ENCODE measurements at regions not wholly inside any gene's neighbourhood (a gene's known extent, or its start where the extent isn't known, plus 50 kb on each side); places are given as distances from the start of the nearest gene placed in this dataset.

DNA sequence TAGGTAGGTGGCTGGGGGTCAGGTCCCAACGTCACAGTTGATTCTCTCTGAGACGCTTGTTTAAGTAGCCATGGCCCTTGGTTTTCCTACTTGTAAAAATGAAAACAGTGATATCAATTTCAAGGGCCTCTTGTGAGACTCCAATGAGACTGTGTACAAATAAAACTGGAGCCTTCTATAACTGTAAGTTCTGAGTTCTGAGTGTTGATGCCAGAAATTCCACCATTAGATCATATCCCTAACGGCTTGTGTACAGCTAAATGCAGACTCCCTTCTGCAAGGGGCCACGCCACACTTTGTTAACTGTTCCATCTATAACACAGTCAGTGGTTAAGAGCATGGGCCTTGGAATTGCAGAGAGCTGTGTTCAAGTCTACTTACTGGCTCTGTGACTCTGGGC is 267.3 kb downstream of the TLE3 start:
- Histone ChIP-seq H3K27ac (no peak overlapping the region), H3K9me2 (ENCODE audit: insufficient read depth) (no peaks in the 10 kb centered on the region), H3K9me3 (ENCODE audit: insufficient read depth, low read depth) (no peaks in the 10 kb centered on the region), H3K36me3 (ENCODE audit: low read depth) (no peaks in the 10 kb centered on the region), H3K4me3 (no peak overlapping the region), H3F3A (ENCODE audit: insufficient read depth, low read depth) (no peaks in the 10 kb centered on the region), H4K20me1 (ENCODE audit: insufficient read depth) (no peaks in the 10 kb centered on the region), H3K27me3 (ENCODE audit: insufficient read depth, low read depth) (no peaks in the 10 kb centered on the region), H3K4me1 (replicated peaks; ENCODE audit: insufficient read depth) (0 out of 2 replicates have a peak, but pooled peaks cover 6% of the 10 kb centered on the region), H3K4me2 (no peak overlapping the region), H2AFZ (no peak overlapping the region), H3K79me2 (ENCODE audit: low read depth) (no peaks in the 10 kb centered on the region)
- POLR2A ChIA-PET (ENCODE audit: unreplicated experiment) = interaction anchor here (0.6 kb wide), 1 partner anchor 823 kb away, joined by 16 read pairs; no protein-coding TSS in a partner anchor
- intact Hi-C loops (cut with micrococcal nuclease; ENCODE audit: unreplicated experiment) = no loop called here
- CTCF ChIA-PET = no interaction called here
- TF ChIP-seq, protein P1, sequence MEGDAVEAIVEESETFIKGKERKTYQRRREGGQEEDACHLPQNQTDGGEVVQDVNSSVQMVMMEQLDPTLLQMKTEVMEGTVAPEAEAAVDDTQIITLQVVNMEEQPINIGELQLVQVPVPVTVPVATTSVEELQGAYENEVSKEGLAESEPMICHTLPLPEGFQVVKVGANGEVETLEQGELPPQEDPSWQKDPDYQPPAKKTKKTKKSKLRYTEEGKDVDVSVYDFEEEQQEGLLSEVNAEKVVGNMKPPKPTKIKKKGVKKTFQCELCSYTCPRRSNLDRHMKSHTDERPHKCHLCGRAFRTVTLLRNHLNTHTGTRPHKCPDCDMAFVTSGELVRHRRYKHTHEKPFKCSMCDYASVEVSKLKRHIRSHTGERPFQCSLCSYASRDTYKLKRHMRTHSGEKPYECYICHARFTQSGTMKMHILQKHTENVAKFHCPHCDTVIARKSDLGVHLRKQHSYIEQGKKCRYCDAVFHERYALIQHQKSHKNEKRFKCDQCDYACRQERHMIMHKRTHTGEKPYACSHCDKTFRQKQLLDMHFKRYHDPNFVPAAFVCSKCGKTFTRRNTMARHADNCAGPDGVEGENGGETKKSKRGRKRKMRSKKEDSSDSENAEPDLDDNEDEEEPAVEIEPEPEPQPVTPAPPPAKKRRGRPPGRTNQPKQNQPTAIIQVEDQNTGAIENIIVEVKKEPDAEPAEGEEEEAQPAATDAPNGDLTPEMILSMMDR (conservative IDR thresholded peaks at IDR 0.05) = no peak
- TF ChIP-seq EZH2 (IDR thresholded peaks at IDR 0.05; ENCODE audit: low read depth) = no peak
- no TSS peak for BruUV-seq (replicated peaks)
- no peak for DNase-seq

DNA sequence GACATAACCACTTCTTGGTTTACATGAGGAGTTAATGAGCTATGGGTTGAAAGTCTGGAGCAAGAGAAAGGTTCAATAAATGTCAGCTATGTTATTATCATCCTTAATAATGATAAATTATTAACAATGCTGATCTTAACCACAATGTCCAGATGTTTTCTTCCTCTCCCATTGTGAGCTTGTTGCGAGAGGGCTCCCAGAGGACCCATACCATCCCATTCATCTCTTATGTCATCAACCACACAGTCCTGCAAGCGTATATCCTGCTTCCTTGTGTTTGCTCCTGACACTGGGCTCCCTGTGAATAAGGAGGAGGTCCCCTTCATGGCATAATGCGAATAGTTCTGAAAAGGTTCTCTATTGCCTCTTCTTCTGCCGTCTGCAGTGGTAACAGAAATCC is 266.8 kb downstream of the TLE3 start:
- H3K27ac ChIP-seq = no peak overlapping the region
- H3F3A ChIP-seq (ENCODE audit: insufficient read depth, low read depth) = no peaks in the 10 kb centered on the region
- no peaks in the 10 kb centered on the region for H3K9me3 ChIP-seq (ENCODE audit: insufficient read depth, low read depth)
- H3K36me3 ChIP-seq (ENCODE audit: low read depth) = no peaks in the 10 kb centered on the region
- no peaks in the 10 kb centered on the region for H3K79me2 ChIP-seq (ENCODE audit: low read depth)
- no peaks in the 10 kb centered on the region for H4K20me1 ChIP-seq (ENCODE audit: insufficient read depth)
- no peak overlapping the region for H3K4me3 ChIP-seq
- no peaks in the 10 kb centered on the region for H3K9me2 ChIP-seq (ENCODE audit: insufficient read depth)
- intact Hi-C loops (cut with micrococcal nuclease; ENCODE audit: unreplicated experiment) = no loop called here
- no peak overlapping the region for H2AFZ ChIP-seq
- CTCF ChIA-PET = no interaction called here
- no peaks in the 10 kb centered on the region for H3K27me3 ChIP-seq (ENCODE audit: insufficient read depth, low read depth)
- H3K4me2 ChIP-seq = no peak overlapping the region
- H3K4me1 ChIP-seq (replicated peaks; ENCODE audit: insufficient read depth) = 0 out of 2 replicates have a peak, but pooled peaks cover 6% of the 10 kb centered on the region
- POLR2A ChIA-PET (ENCODE audit: unreplicated experiment) = interaction anchor here (0.6 kb wide), 1 partner anchor 822 kb away, joined by 16 read pairs; no protein-coding TSS in a partner anchor
- no peak for DNase-seq
- TF ChIP-seq, protein P1 (conservative IDR thresholded peaks at IDR 0.05) = no peak
- no peak for TF ChIP-seq EZH2 (IDR thresholded peaks at IDR 0.05; ENCODE audit: low read depth)
- no TSS peak for BruUV-seq (replicated peaks)

DNA sequence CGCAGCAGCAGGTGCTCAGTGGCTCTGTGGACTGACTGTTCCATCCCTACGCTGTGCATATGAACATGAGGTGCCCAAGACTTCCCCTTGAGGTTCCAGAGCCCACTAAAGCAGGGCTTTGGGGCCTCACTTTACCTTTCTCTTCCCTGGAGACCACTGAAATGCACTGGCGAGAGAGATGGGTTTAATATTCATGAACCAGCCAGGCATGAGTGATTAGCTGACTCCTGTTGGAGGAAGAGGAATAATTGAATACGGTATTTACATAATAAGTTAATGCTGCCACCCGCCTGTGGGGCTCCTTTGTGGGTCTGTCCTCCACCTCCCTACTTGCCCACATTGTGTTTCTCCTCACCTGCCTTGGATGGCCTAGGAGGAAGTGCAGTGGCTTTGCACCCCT is 263.4 kb downstream of the TLE3 start:
- no peaks in the 10 kb centered on the region for H4K20me1 ChIP-seq (ENCODE audit: insufficient read depth)
- no peak overlapping the region for H3K4me3 ChIP-seq
- H3K79me2 ChIP-seq (ENCODE audit: low read depth) = no peaks in the 10 kb centered on the region
- no peak for TF ChIP-seq EZH2 (IDR thresholded peaks at IDR 0.05; ENCODE audit: low read depth)
- TF ChIP-seq, protein P1 (conservative IDR thresholded peaks at IDR 0.05) = no peak
- H3K9me2 ChIP-seq (ENCODE audit: insufficient read depth) = no peaks in the 10 kb centered on the region
- DNase-seq = no peak
- ChIA-PET POLR2A (ENCODE audit: unreplicated experiment) (no interaction called here), CTCF (no interaction called here)
- no TSS peak for BruUV-seq (replicated peaks)
- H3K27me3 ChIP-seq (ENCODE audit: insufficient read depth, low read depth) = no peaks in the 10 kb centered on the region
- H3K36me3 ChIP-seq (ENCODE audit: low read depth) = no peaks in the 10 kb centered on the region
- intact Hi-C loops (cut with micrococcal nuclease; ENCODE audit: unreplicated experiment) = no loop called here
- no peaks in the 10 kb centered on the region for H3K9me3 ChIP-seq (ENCODE audit: insufficient read depth, low read depth)
- no peak overlapping the region for H3K27ac ChIP-seq
- no peaks in the 10 kb centered on the region for H3F3A ChIP-seq (ENCODE audit: insufficient read depth, low read depth)
- H2AFZ ChIP-seq = no peak overlapping the region
- H3K4me2 ChIP-seq = no peak overlapping the region
- H3K4me1 ChIP-seq (replicated peaks; ENCODE audit: insufficient read depth) = no peaks in the 10 kb centered on the region; the same call in 1 of the 2 replicates

Data from PC-9 (cell line).